ENCODE measurements at regions not wholly inside any gene's neighbourhood (a gene's known extent, or its start where the extent isn't known, plus 50 kb on each side); places are given as distances from the start of the nearest gene placed in this dataset.

GRCh38 chr4:112894480-112894879, 155.0 kb upstream of the ANK2 start:
- no peak overlapping the region for H3K27ac ChIP-seq
- H3K27me3 ChIP-seq: no peaks in the 10 kb centered on the region
- no peak for TF ChIP-seq CTCF (IDR thresholded peaks at IDR 0.05)
- no peaks in the 10 kb centered on the region for H3K4me1 ChIP-seq
- no peaks in the 10 kb centered on the region for H3K9me3 ChIP-seq
- no peak for DNase-seq
- H3K4me3 ChIP-seq: no peak overlapping the region
- FAIRE-seq: no peak
- no peak for ATAC-seq
- intact Hi-C loops (cut with DNase I): no loop called here
- WGBS, 2 donors: 78 to 85% methylated on average over 3 of the region's 3 CpGs
- no peaks in the 10 kb centered on the region for H3K36me3 ChIP-seq

- FAIRE-seq: no peak
- no peak for ATAC-seq
Measured at GRCh38 chr4:112894951-112895350, 154.5 kb upstream of the ANK2 start.

GRCh38 chr4:112895811-112896608, 153.4 kb upstream of the ANK2 start:
- Histone ChIP-seq H3K9me3 (no peaks in the 10 kb centered on the region), H3K27me3 (no peaks in the 10 kb centered on the region), H3K4me1 (no peaks in the 10 kb centered on the region), H3K4me3 (no peak overlapping the region), H3K27ac (no peak overlapping the region), H3K36me3 (no peaks in the 10 kb centered on the region)
- FAIRE-seq (no peak), DNase-seq (no peak), ATAC-seq (no peak)
- TF ChIP-seq CTCF (IDR thresholded peaks at IDR 0.05): no peak
- 63 to 69% methylated on average over 4 of the region's 4 CpGs for WGBS, 2 donors
- intact Hi-C loops (cut with DNase I): no loop called here

More at GRCh38 chr4:112894951-112895350, 154.5 kb upstream of the ANK2 start:
- Histone ChIP-seq H3K4me1 (no peaks in the 10 kb centered on the region), H3K36me3 (no peaks in the 10 kb centered on the region), H3K4me3 (no peak overlapping the region), H3K27me3 (no peaks in the 10 kb centered on the region), H3K9me3 (no peaks in the 10 kb centered on the region), H3K27ac (no peak overlapping the region)
- TF ChIP-seq CTCF (IDR thresholded peaks at IDR 0.05): no peak
- DNase-seq: no peak
- WGBS, 2 donors: 32 to 65% methylated on average over 1 of the region's 1 CpG
- intact Hi-C loops (cut with DNase I): no loop called here

- ATAC-seq (no peak), DNase-seq (no peak), FAIRE-seq (no peak)
- Histone ChIP-seq H3K27ac (no peak overlapping the region), H3K27me3 (no peaks in the 10 kb centered on the region), H3K36me3 (no peaks in the 10 kb centered on the region), H3K4me1 (no peaks in the 10 kb centered on the region), H3K4me3 (no peak overlapping the region), H3K9me3 (no peaks in the 10 kb centered on the region)
- 54 to 61% methylated on average over 9 of the region's 9 CpGs for WGBS, 2 donors
- TF ChIP-seq CTCF (IDR thresholded peaks at IDR 0.05): no peak
- intact Hi-C loops (cut with DNase I): no loop called here
Measured at GRCh38 chr4:112896609-112897190, 152.8 kb upstream of the ANK2 start.

GRCh38 chr4:112897543-112897942, 151.9 kb upstream of the ANK2 start:
- Histone ChIP-seq H3K36me3 (no peaks in the 10 kb centered on the region), H3K27ac (no peak overlapping the region), H3K27me3 (no peaks in the 10 kb centered on the region), H3K4me1 (no peaks in the 10 kb centered on the region), H3K4me3 (no peak overlapping the region), H3K9me3 (no peaks in the 10 kb centered on the region)
- 24 to 53% methylated on average over 2 of the region's 2 CpGs for WGBS, 2 donors
- DNase-seq (no peak), ATAC-seq (no peak), FAIRE-seq (no peak)
- TF ChIP-seq CTCF (IDR thresholded peaks at IDR 0.05): no peak
- intact Hi-C loops (cut with DNase I): no loop called here
